ENCODE measurements at regions not wholly inside any gene's neighbourhood (a gene's known extent, or its start where the extent isn't known, plus 50 kb on each side); places are given as distances from the start of the nearest gene placed in this dataset.

DNA sequence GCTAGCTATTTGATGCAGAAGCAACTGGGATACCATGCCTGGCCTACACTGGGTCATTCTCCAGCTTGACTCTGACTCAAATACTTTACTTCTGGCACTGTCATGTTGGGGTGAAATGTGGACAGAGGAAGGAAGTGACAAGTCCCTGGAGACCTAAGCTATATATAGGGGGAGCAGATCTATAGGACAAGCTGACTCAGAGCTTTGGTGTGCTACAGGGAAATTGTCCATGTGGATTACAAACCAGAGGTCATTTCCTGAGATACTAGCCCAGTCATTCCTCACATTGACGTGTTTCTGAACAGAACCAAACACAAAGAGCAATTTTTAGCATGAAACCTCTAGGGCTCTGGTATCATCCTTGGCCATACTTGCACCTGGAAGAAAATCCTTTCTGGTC is 531.6 kb upstream of the CLINT1 start:
- DNase-seq: no peak

DNA sequence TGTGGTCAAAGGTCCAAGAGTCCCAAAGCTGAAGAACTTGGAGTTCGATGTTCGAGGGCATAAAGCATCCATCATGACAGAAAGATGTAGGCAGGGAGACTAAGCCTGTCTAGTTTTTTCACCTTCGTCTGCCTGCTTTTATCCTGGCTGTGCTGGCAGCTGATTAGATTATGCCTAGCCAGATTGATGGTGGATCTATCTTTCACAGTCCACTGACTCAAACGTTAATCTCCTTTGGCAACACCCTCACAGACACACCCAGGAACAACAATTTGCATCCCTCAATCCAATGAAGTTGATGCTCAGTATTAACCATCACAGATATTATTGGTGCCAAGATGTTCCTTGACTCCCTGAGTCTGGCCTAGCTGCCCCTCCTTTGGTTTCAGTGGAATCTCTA is 530.8 kb upstream of the CLINT1 start:
- no peak for DNase-seq

DNA sequence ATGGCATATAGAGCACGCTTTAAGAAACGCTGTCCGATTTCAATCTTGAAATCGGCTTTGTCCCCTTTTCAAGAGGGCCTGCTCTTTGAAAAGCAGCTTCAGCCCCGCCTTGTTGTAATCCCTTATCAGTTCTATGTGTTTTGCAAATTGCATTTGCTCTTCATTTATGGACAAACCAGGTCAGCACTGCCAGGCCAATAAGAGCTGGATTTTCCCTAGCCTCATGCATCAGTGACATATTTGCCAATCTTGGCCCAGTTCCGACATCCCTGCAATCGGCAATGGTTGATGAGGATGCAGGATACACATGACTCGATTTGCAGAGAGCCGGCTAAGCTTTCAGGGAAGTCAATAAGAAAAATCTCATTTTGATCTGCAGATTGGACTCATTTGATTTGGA is 529.1 kb upstream of the CLINT1 start:
- DNase-seq: no peak

DNA sequence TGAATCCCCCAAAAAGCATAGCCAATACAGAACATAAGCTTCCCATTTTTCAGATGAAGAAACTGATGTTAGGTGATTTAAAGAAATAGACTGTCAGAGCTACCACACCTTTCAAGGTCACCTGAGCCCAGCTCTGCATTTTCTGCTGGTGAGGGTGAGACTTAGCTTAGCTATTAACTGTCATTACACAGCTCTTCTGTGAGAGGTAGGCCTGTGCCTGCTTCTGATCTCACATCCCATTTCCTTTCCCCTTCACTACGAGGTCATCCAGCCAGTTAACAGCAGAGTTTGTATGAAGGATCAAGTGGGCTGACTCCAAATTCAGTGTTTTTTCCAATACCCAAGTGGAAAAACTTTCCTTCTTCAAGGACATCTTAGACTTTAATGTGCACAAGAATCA is 528.6 kb upstream of the CLINT1 start:
- DNase-seq: no peak

DNA sequence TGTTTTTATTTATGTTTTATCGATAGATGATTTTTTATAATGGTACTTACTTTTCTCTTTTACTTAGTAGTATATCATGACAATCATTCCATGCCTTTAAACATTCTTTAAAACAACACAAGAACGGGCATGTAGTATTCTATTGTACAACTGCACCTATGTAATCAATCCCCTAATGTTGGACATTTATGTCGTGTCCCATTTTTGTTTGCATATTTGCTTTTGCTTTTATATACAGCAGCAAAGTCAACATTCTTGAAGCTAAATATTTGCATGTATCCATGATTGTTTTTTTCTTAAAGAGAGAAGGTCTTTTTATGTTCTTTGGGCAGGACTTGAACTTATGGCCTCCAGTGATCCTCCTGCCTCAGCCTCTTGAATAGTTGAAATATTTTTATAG is 527.0 kb upstream of the CLINT1 start:
- DNase-seq: no peak

DNA sequence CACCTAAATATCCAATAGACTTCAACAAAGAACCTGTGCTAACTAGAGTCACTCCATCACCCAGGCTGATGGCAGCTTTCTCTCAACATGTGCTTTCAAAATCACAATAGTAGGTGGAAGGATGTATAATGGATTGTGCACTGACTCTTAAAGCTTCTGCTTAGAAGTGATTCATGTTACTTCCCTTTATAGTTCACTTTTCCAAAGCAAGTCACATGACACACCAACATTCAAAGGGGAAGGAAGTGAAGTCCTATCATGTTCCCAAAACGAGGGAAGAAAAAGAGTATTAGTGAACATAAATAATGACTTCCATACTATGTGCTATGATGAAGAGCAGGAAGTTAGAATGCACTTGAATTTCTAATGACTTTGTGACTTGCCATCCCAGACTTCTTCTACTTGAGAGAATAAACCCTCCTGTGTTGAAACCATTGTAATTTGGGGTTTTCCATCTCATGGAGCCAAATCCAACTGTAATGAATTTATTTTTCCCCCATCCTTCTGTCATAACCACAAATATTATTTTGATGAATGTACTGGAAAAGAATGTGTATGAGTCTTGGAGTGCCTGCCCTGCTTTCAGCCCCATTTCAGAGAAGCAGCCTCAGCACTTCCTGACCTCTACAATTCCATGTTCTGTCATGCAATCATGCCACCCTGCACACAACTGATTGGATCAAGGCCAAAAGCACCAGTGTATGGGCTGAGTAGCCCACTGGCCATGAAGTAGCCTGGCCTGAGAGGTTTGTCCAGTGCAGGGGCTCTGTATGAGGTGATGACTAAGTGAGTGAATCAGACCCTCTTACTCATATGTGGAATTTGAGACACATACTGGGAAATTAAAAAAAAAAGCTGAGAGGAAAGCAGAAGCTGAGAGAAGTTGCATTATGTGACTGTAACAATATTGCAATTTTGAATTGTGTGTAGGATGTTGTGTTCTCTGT is 525.9 kb upstream of the CLINT1 start:
- DNase-seq: no peak

DNA sequence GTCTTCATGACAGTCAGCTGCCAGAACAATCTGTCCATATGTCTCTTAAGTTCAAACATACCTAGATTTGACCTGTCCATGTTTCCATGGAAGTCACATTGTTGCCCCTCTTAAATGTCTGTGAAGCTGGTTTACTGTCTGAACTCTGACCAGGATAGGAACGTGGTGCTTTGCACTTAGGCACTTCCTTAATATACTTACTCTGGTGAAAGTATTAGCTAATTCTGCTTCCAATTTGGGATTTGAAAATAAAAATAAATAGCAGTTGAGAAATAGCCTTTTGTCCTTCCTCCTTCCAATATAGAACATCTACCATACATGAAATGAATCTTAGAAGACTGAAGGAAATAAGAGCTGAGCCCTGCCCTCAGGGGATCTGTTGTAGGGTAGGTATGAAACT is 524.5 kb upstream of the CLINT1 start:
- DNase-seq: no peak

DNA sequence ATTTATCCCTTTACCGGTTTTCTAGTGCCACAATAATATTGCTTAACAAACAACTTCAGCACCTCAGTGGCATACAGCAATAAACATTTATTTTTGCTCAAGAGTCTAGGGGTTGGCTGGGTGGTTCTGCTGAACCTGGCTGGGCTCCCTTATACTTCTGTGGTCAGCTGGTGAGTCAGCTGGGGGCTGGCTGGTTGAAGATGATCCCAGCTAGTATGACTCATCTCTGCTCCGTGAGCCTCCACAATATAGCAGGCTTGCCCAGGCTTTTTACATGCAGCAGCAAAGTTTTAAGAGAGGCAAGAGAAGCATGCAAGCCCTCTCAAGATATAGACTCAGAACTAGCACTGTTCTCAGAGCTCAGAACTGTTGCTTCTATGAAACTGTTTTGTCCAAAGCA is 523.5 kb upstream of the CLINT1 start:
- DNase-seq: no peak

DNA sequence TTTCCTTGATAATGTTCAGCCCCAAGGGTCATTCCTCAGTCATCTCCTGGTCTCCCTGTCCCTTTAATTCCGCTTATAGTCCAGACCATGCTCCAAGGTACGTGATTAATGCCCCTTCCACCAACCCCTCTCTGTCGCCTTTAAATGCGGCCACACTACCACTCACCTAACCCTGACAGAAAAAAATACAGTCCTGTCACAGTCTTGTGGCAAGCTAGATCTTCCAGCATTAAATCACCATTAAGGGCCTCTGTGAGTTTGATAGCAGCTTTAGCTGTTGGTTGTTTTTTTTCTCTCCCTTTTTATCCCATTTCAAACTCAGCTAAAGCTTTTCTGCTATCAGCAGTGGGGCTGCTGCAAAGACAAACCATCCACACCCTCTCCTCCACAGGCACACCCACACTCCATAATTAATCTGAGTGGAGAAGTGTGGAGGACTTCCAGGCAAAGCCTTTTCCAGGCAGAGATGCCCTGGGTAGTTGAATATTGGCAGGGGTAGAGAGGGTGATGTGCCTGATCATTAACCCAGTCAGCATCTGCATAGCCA is 522.7 kb upstream of the CLINT1 start:
- DNase-seq: no peak

DNA sequence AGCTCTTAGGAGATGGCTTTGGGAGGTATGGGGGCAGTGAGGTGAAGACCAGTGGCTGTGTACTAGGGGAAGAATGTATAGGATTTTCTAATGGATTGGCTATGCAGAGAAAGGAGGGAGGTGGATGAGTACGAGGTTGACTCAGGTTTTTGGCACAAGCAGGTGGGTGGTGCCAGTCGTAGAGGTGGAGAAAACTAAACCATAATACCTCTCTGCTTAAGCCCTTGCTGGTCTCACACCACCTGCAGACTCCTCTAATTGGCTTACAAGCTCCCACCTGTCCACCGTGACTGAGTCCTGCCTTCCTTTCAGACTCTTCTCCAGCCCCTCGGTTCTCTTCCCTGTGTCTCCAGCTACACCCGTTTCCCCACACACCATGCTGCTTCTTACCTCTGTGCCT is 521.7 kb upstream of the CLINT1 start:
- DNase-seq: no peak

DNA sequence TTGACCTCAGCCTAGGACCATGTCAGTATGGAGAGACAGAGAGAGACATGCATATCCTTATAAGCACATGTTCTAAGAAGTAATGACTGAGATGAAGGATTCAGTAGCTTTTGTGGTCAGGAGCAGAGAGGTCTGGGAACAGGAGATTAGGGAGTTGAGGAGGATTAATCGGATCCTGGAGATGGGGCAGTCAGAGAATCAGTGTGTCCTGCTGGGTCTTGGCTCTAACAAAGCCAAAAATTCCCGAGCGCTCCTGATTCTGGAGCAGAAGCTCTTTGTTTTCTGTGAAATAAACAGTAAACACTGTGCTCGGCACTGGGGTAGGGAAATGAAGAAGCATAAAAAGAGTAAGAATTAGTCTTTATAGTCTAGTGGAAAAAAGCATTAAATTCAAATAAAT is 520.0 kb upstream of the CLINT1 start:
- DNase-seq: no peak

DNA sequence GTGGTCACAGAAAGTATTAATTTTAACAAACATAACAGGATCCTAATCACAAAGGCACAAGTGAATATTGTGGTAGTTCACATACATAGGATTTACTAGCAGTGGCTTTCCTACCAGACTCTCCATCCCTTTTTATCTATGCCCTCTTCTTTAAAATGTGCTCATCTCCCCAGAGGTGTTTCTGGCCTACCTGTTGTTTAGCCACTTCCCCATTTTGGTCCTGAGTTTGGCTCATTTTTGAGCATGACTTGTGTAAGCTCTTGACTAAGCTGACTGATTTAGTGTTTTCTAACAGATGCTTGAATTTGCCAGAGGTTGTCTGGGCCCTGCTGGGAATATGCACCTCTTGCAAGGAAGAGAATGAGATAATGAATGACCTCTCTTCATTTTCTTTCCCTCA is 517.7 kb upstream of the CLINT1 start:
- no peak for DNase-seq

DNA sequence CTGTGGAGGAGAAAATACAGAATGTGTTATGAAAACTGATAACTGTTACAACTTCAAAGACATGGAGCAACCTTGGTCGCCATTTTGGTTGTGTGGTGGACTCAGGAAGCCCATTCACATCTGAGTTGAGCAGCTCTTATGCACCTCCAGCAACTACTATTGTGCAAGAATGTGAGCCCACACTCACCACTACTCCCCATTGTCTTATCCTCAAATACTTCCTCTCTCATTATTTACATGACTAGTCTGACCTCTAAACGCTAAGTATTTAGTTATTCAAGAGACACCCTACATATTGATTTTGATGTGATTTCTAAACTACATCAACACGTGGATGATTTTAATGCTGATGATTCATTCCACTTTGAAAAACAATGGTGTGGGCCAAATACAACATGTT is 516.6 kb upstream of the CLINT1 start:
- no peak for DNase-seq

DNA sequence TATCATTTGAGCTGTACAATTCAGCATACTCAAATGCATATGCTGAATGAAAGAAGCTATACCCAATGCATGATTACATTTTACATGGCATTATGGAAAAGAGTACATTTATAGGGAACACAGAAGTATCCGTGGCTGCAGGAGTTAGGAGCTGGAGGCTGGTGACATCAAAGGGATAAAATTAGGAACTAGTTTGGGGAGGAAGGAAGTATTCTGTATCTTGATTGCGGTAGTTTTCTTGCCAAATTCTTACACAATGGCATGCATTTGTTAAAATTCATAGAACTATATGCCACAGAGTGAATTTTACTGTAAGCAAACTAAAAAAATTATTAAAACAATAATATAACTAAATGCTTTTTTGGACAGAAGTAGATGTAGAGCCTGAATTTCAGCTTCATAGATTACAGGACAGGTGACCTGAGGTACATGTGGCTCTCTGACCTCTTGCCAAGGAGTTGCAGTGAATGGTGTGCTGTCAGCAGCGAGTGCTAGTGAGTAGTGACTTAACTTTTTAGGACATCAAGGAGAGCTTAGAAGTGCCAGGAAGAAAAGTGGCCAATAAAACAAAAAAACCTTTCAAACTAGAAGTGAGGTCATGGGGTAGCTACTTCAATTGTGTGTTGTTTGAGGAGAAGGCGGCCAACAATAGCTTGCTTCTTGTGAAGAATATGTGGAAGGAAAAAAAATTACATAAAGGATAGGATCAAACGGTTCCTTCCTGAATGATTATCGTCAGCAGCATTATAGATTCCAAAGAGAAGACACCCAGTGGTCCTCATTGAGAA is 514.9 kb upstream of the CLINT1 start:
- no peak for DNase-seq

DNA sequence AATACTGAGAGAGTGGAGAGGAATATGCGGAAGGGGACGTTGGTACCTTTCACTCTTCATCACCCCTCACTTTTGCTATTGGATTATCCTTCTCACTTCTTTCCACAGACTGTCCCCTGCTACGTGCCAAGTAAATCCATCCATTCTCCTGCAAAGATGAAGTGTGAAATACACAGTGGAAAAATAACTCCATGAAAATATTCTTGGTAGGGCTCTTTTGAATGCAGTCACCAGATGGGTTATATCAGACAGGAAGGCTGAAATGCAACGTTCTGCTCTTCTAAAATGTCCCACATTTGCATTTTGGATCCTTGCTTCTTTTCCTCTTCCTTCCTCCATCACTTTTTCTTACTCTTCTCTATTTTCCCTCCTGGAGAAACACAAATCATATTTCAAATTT is 510.3 kb upstream of the CLINT1 start:
- DNase-seq: no peak

DNA sequence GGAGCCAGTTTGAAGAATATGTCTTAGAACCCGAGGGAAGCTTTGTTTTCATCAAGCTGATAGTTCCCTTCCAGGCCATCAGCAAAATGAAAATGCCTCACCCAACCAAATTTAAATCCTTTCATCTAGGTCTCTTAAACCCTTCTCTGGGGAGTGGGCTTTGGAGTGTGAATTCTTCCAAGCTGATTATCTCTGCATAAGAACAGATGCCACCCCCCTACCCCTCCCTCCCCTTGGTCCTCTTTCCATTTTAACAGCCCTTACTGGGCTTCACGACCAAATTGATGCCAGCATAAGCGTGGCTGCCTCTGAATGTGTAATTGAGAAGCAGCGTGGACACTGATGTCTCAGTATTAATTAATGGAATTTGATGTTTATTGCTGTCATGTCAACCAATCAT is 509.7 kb upstream of the CLINT1 start:
- DNase-seq: no peak

DNA sequence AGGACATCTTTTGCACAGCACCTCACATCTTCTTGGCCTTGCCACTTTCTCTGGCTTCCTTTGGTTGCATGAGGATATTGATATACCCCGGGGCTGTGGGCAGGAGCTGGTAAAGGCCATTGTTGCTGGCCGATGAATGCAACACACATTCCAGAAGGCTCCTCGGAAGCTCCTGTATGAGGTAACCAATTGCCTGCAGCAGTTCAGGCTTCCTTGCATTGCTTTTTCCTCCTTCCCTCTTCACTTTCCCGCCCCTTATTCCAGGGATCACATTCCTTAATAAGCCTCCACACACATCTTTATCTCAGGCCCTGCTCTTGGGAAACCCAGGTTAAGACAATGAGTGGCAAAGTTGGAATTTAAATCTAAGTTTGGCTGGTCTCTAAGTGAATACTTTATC is 505.4 kb upstream of the CLINT1 start:
- no peak for DNase-seq

DNA sequence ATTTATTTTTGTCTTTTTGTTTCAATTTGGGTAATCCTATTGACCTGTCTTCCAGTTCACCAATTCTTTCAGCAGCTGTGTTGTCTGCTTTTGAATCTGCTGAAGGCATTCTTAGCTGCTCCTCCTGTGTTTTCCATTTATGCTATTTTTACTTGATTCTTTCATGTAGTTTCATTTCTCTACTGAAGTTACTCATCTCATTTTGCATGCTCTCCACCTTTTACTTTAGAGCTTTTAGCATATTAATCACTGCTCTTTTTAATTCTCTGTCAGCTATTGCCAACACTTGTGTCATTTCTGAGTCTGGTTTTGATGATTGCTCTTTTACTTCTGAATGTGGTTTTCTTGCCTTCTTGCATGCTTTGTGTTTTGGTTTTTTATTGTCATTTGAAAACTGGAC is 496.0 kb upstream of the CLINT1 start:
- no peak for DNase-seq

DNA sequence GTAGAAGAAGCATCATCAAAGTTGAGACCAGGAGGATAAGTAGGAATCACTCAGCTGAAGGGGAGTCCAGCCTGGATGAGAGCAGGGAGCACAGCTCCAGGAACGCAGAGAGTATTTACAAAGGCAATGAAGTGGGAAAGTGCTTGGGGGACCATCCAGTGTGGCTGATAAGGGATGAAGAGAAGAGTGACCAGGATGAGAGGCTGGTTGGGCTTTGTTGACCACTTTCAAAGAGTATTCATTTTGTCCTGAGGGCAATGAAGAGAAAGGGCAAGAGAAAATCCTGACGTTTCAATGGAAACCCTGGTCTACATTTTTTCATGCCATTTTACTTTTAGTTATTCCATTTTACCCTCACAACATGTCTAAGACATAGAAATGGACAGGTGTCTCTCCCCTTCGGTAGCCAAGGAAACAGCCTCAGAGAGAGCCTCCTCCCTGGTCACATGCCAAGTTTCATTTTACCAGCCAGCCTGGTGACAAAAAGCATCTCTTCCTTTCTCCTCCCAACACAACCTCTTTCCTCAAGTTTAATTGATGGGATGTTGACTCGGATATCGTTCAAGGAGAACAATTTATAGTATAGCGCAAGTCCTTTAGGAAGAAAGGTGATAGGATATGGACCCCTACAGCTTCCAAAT is 492.7 kb upstream of the CLINT1 start:
- no peak for DNase-seq

DNA sequence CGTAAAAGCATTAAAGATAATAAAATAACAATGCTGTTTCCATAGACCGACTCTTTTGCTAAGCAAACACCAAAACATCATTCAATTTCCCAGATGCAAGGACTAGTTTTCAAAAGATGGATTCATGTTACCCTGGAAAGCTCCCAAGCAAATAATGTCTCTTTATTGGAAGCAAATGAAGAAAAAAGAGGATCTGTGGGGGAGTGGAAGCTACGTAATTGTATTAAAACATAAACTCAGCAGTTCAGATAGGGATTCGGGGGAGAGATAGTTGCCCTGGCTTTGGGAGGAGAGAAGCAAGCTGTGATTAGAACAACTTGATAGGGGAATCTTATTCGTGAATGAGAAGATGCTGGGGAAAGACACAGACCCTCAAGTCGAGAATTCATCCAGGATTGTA is 491.0 kb upstream of the CLINT1 start:
- no peak for DNase-seq

DNA sequence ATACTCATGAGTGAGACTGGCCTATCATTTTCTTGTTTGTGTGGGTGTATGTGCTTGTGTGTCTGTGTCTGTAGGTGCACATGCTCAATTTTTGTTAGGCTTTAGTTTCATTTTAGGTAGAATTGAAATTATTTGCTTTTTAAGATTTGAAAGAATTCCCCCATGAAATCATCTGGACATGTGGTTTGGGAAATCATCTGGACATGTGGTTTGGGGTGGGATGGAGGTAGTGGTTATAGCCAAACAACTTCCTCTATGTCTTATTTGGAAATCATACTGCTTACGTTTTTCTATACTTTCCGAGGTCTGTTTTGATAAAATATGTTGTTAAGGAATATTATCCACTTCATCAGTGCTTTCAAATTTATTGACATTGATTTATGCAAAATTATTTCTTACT is 485.4 kb upstream of the CLINT1 start:
- DNase-seq: no peak

DNA sequence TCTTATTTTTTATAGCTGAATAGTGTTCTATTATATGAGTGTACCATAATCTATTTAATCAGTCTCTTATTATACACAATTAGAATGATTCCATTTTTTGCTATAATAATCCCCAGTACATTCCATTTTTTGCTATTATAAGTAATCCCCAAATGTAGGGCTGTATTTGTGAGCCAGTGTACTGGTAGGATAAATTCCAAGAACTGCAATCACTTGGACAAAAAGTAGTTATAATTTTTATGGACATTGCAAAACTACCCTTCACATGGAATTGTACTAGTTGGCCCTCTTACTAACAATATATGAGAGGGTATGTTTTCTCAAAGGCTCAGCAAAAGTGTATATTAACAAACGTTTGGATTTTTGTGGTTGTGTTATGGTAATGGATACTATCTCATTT is 481.7 kb upstream of the CLINT1 start:
- no peak for DNase-seq

DNA sequence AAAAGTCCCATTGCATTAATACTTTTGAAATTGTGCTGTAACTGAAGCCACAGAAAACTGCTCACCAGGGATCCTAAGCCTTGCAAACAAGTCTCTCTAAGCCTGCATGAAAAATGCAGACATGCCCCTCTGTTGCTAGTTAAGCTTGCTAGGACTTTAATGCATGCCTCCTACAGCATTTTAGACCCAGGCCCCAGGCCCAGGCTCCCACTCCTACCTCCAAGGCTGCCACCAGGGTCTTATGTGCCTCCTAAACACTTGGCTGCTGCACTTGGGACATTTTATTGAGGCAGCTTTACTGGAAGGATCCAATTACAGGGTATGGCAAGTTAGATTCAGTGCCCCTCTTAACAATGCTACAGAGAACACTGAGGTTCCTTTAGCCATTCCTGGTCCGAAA is 467.3 kb upstream of the CLINT1 start:
- no peak for DNase-seq

DNA sequence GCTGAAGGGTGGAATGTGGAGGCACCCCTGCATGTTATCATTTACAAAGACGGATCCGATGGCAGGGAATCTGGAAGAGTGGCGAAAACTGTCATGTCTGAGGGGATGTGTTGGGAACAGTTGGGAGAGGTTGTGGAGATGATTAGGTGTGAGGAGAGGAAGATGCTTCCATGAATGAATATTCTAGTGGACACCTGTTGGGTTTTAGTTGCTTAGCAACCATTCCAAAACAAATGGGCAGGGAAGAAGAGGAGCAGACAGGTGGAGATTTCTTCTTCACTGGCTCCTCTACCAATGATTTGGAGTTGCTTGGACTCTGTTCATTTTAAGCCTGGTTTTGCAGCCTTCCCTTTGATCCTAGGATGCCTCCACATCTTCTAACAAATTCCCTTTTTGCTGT is 465.3 kb upstream of the CLINT1 start:
- no peak for DNase-seq
